ENCODE measurements at regions not wholly inside any gene's neighbourhood (a gene's known extent, or its start where the extent isn't known, plus 50 kb on each side); places are given as distances from the start of the nearest gene placed in this dataset.

DNA sequence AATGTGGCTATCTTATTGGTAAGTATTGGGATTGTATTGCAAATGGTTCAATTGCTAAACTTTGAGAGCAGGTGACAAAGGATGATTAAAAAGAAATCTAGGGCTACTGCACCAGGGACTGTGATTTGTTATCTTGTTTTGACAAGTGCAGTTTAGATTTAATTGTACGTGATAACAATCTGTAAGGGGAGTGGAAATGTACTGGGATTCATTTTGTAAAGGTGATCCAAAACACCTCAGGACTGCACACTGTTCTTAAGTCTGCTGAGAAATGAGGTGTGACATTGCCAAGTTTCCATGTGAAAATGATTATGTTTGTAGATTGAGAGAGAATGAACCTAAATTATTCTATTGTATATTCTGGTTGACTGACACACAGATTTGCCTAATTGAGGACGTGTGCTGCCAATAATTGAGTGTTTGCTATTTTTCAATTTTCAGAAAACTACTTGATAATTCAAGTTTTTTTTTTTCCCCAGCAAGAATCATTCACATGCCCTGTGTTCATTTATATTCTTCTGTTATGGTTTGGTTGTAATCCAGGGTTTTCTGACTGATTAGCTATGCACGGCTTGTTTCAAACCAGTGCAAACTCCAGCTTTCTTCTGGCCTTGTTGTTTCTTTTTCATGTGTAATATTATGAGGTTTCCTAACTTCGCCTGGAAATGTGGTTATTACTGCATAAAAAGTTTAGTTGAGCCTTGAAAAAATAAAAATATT, 308.0 kb downstream of the OLFM4 start:
- TF ChIP-seq EP300 (IDR thresholded peaks at IDR 0.05) = no peak
- TF ChIP-seq, protein P1, sequence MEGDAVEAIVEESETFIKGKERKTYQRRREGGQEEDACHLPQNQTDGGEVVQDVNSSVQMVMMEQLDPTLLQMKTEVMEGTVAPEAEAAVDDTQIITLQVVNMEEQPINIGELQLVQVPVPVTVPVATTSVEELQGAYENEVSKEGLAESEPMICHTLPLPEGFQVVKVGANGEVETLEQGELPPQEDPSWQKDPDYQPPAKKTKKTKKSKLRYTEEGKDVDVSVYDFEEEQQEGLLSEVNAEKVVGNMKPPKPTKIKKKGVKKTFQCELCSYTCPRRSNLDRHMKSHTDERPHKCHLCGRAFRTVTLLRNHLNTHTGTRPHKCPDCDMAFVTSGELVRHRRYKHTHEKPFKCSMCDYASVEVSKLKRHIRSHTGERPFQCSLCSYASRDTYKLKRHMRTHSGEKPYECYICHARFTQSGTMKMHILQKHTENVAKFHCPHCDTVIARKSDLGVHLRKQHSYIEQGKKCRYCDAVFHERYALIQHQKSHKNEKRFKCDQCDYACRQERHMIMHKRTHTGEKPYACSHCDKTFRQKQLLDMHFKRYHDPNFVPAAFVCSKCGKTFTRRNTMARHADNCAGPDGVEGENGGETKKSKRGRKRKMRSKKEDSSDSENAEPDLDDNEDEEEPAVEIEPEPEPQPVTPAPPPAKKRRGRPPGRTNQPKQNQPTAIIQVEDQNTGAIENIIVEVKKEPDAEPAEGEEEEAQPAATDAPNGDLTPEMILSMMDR (IDR thresholded peaks at IDR 0.05) = no peak
- TF ChIP-seq POLR2A (IDR thresholded peaks at IDR 0.05) = no peak

Data from tibial nerve (tissue), 4 donors.